Right lobe of liver (tissue), 6 donors: ENCODE measurements at regions not wholly inside any gene's neighbourhood (a gene's known extent, or its start where the extent isn't known, plus 50 kb on each side); places are given as distances from the start of the nearest gene placed in this dataset.

ENCODE experiments used
- ATAC-seq, 4 donors: fragments of 200-7000 bp; cut with Tn5 transposase; one replicate each; pipeline ENCODE4 v1.9.1; 2020; ENCODE audit warnings: mild to moderate bottlenecking in 4 of 4, moderate library complexity in 4 of 4
- DNase-seq, 3 donors: peaks; one replicate each; pipeline ENCODE4 v3.0.0-alpha.2; 2020
- H3K27ac ChIP-seq, 3 donors: fragments of 200-600 bp; one replicate each; pipeline ENCODE4 v1.8.0; 2022
- H3K27me3 ChIP-seq, 2 donors: fragments of 200-600 bp; one replicate each; pipeline ENCODE4 v1.8.0; 2022
- H3K36me3 ChIP-seq, 4 donors: fragments of 200-600 bp; sonication (generic) in 1 of 4; one replicate each; pipeline versions ENCODE4 v1.5.1 to v1.8.0; 2017 to 2022; ENCODE audit warnings: control low read depth in 1 of 4
- H3K4me1 ChIP-seq, 4 donors: fragments of 200-600 bp; sonication (generic) in 1 of 4; one replicate each; pipeline versions ENCODE4 v1.5.1 to v1.8.0; 2017 to 2022; ENCODE audit warnings: control low read depth in 1 of 4
- H3K4me3 ChIP-seq, 3 donors: fragments of 200-600 bp; one replicate each; pipeline ENCODE4 v1.8.0; 2022
- H3K9me3 ChIP-seq, 4 donors: fragments of 200-600 bp; sonication (generic) in 1 of 4; one replicate each; pipeline versions ENCODE4 v1.5.1 to v1.8.0; 2017 to 2022; ENCODE audit warnings: control low read depth in 1 of 4
- CTCF ChIP-seq, 4 donors: fragments of 200-600 bp in 3 of 4; fragments of 450-650 bp in 1 of 4; IDR thresholded peaks; one replicate each; pipeline versions ENCODE4 v1.5.1 to v1.8.0; 2016 to 2022; ENCODE audit warnings: antibody characterized with exemption in 4 of 4, mild to moderate bottlenecking in 2 of 4
- POLR2A ChIP-seq: fragments of 450-650 bp; IDR thresholded peaks from one replicate; pipeline ENCODE4 v1.6.1; 2017; ENCODE audit warnings: antibody characterized with exemption, mild to moderate bottlenecking
- WGBS: methylation state at CpG from one replicate; pipeline ENCODE4 v1.1.6; 2018; ENCODE audit warnings: low coverage, low lambda C conversion rate; ENCODE audit not compliant: insufficient coverage; ENCODE audit errors: missing lambda C conversion rate; 5-methylcytosine and 5-hydroxymethylcytosine counted together
- intact Hi-C, 2 donors: fragments of 100-400 bp; cut with DNase I; formaldehyde crosslinking; loops; one replicate each; pipeline versions ENCODE4 v1.11.2 to v1.14.1; 2022
- donor health status: DM: no; HTN: yes; CAD: no.
- donor health status: DM: no; HTN: no; CAD: no.
- donor health status: DM: no; HTN: no; CAD: no.
- donor health status: DM: no; HTN: yes; CAD: no.
- donor health status: DM: no; HTN: yes; CAD: no.

GRCh38 chr4:156154978-156155377 is 201.3 kb upstream of the CTSO start:
- TF ChIP-seq POLR2A, result no peak
- no peak for TF ChIP-seq CTCF (IDR thresholded peaks at IDR 0.05)
- H3K4me3 ChIP-seq, result no peak overlapping the region
- no peaks in the 10 kb centered on the region for H3K4me1 ChIP-seq
- intact Hi-C loops, result no loop called here
- ATAC-seq (no peak), DNase-seq (no peak)
- WGBS, result 57% methylated on average over 4 of the region's 4 CpGs
- H3K9me3 ChIP-seq, result no peaks in the 10 kb centered on the region
- no peaks in the 10 kb centered on the region for H3K36me3 ChIP-seq
- H3K27ac ChIP-seq, result no peak overlapping the region
- no peaks in the 10 kb centered on the region for H3K27me3 ChIP-seq

GRCh38 chr4:156146571-156146970 is 192.9 kb upstream of the CTSO start:
- no peak for DNase-seq
- Histone ChIP-seq H3K9me3 (no peaks in the 10 kb centered on the region), H3K36me3 (no peaks in the 10 kb centered on the region), H3K4me1 (no peaks in the 10 kb centered on the region), H3K27ac (no peak overlapping the region), H3K27me3 (no peaks in the 10 kb centered on the region), H3K4me3 (no peak overlapping the region)
- ATAC-seq, result no peak
- 85% methylated on average over 2 of the region's 2 CpGs for WGBS
- no peak for TF ChIP-seq POLR2A
- TF ChIP-seq CTCF (IDR thresholded peaks at IDR 0.05), result no peak
- intact Hi-C loops, result no loop called here

- no peak overlapping the region for H3K4me3 ChIP-seq
- intact Hi-C loops, result no loop called here
- H3K9me3 ChIP-seq, result no peaks in the 10 kb centered on the region
- no peak overlapping the region for H3K27ac ChIP-seq
- H3K27me3 ChIP-seq, result no peaks in the 10 kb centered on the region
- DNase-seq (no peak), ATAC-seq (no peak)
- H3K36me3 ChIP-seq, result no peaks in the 10 kb centered on the region
- TF ChIP-seq POLR2A (no peak), CTCF (IDR thresholded peaks at IDR 0.05) (no peak)
- WGBS, result 60% methylated on average over 3 of the region's 3 CpGs
- no peaks in the 10 kb centered on the region for H3K4me1 ChIP-seq
These were observed 191.3 kb upstream of the CTSO start for GRCh38 chr4:156144961-156145360.

- H3K4me1 ChIP-seq, result no peaks in the 10 kb centered on the region
- intact Hi-C loops, result no loop called here
- no peak overlapping the region for H3K27ac ChIP-seq
- TF ChIP-seq CTCF (IDR thresholded peaks at IDR 0.05) (no peak), POLR2A (no peak)
- 73% methylated on average over 9 of the region's 9 CpGs for WGBS
- DNase-seq (no peak), ATAC-seq (no peak)
- no peaks in the 10 kb centered on the region for H3K27me3 ChIP-seq
- no peaks in the 10 kb centered on the region for H3K36me3 ChIP-seq
- no peaks in the 10 kb centered on the region for H3K9me3 ChIP-seq
- H3K4me3 ChIP-seq, result no peak overlapping the region
These were observed 185.2 kb upstream of the CTSO start for GRCh38 chr4:156138781-156139280.
